Thyroid gland (tissue), 4 donors: ENCODE measurements at regions not wholly inside any gene's neighbourhood (a gene's known extent, or its start where the extent isn't known, plus 50 kb on each side); places are given as distances from the start of the nearest gene placed in this dataset.

Experiments used
- CTCF ChIP-seq, 6 experiments: fragments of 200-600 bp in 3 of 6; fragments of 450-650 bp in 3 of 6; sonication (generic) in 3 of 6; IDR thresholded peaks; one replicate each; pipeline ENCODE4 v1.5.1; 2016 to 2019; ENCODE audit warnings: antibody characterized with exemption in 6 of 6, mild to moderate bottlenecking in 2 of 6, inconsistent platforms in 1 of 6, moderate library complexity in 1 of 6
- POLR2A ChIP-seq, 2 donors: fragments of 450-650 bp; IDR thresholded peaks; one replicate each; pipeline ENCODE4 v1.6.1; 2017; ENCODE audit warnings: antibody characterized with exemption in 2 of 2, mild to moderate bottlenecking in 2 of 2, moderate library complexity in 1 of 2

DNA sequence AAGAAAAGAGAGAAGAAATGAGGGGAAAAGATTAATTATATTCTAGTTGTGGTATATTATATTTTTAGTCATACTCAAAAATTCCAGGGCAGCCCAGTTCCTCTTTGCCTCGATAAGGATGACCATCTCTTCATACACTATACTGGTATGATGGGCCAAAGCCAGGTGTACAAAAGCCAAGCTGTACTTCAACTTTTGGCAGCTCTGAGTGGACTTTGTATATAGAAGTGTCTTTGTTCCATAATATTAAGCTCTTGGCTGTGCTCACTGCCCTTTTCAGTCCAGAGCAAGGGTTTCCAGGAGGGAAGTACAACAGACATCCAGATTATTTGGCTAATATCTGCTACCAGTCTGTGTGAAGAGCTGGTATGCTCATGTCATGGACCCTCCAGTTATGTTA lies 934.3 kb upstream of the CDH10 start:
- TF ChIP-seq POLR2A (IDR thresholded peaks at IDR 0.05) (no peak), CTCF (IDR thresholded peaks at IDR 0.05) (no peak)
